ENCODE measurements at regions not wholly inside any gene's neighbourhood (a gene's known extent, or its start where the extent isn't known, plus 50 kb on each side); places are given as distances from the start of the nearest gene placed in this dataset.
A peak's percentile ranks its signal among the peaks of the same experiment; 100 is the strongest.

GRCh38 chr20:19930426-19930825, 86.7 kb upstream of the NAA20 start:
- Histone ChIP-seq H3K9me2 (ENCODE audit: insufficient read depth) (no peaks in the 10 kb centered on the region), H3K27me3 (ENCODE audit: insufficient read depth, low read depth) (no peaks in the 10 kb centered on the region), H4K20me1 (ENCODE audit: insufficient read depth) (no peaks in the 10 kb centered on the region), H3K4me2 (no peak overlapping the region), H2AFZ (no peak overlapping the region), H3K4me1 (replicated peaks; ENCODE audit: insufficient read depth) (peaks cover 28% of the 10 kb centered on the region), H3K4me3 (no peak overlapping the region), H3K9me3 (ENCODE audit: insufficient read depth, low read depth) (no peaks in the 10 kb centered on the region), H3K27ac (no peak overlapping the region), H3F3A (ENCODE audit: insufficient read depth, low read depth) (peaks cover 14% of the 10 kb centered on the region), H3K36me3 (ENCODE audit: low read depth) (no peaks in the 10 kb centered on the region), H3K79me2 (ENCODE audit: low read depth) (no peaks in the 10 kb centered on the region)
- no TSS peak for BruUV-seq (replicated peaks)
- no peak for TF ChIP-seq EZH2 (IDR thresholded peaks at IDR 0.05; ENCODE audit: low read depth)
- TF ChIP-seq, protein P1, sequence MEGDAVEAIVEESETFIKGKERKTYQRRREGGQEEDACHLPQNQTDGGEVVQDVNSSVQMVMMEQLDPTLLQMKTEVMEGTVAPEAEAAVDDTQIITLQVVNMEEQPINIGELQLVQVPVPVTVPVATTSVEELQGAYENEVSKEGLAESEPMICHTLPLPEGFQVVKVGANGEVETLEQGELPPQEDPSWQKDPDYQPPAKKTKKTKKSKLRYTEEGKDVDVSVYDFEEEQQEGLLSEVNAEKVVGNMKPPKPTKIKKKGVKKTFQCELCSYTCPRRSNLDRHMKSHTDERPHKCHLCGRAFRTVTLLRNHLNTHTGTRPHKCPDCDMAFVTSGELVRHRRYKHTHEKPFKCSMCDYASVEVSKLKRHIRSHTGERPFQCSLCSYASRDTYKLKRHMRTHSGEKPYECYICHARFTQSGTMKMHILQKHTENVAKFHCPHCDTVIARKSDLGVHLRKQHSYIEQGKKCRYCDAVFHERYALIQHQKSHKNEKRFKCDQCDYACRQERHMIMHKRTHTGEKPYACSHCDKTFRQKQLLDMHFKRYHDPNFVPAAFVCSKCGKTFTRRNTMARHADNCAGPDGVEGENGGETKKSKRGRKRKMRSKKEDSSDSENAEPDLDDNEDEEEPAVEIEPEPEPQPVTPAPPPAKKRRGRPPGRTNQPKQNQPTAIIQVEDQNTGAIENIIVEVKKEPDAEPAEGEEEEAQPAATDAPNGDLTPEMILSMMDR (conservative IDR thresholded peaks at IDR 0.05), result no peak
- no peak for DNase-seq
- ChIA-PET CTCF (no interaction called here), POLR2A (ENCODE audit: unreplicated experiment) (no interaction called here)
- intact Hi-C loops (cut with micrococcal nuclease; ENCODE audit: unreplicated experiment), result no loop called here

GRCh38 chr20:19932170-19932667, 84.9 kb upstream of the NAA20 start:
- H3K4me2 ChIP-seq, result no peak overlapping the region
- intact Hi-C loops (cut with micrococcal nuclease; ENCODE audit: unreplicated experiment), result no loop called here
- no peaks in the 10 kb centered on the region for H3K9me3 ChIP-seq (ENCODE audit: insufficient read depth, low read depth)
- H3K79me2 ChIP-seq (ENCODE audit: low read depth), result no peaks in the 10 kb centered on the region
- TF ChIP-seq, protein P1 (conservative IDR thresholded peaks at IDR 0.05), result no peak
- no peak for TF ChIP-seq EZH2 (IDR thresholded peaks at IDR 0.05; ENCODE audit: low read depth)
- peaks cover 27% of the 10 kb centered on the region for H3F3A ChIP-seq (ENCODE audit: insufficient read depth, low read depth)
- H3K4me3 ChIP-seq, result no peak overlapping the region
- no TSS peak for BruUV-seq (replicated peaks)
- POLR2A ChIA-PET (ENCODE audit: unreplicated experiment), result no interaction called here
- CTCF ChIA-PET, result no interaction called here
- no peaks in the 10 kb centered on the region for H4K20me1 ChIP-seq (ENCODE audit: insufficient read depth)
- H3K9me2 ChIP-seq (ENCODE audit: insufficient read depth), result no peaks in the 10 kb centered on the region
- H3K27me3 ChIP-seq (ENCODE audit: insufficient read depth, low read depth), result no peaks in the 10 kb centered on the region
- no peak overlapping the region for H3K27ac ChIP-seq
- no peak for DNase-seq
- H3K4me1 ChIP-seq (replicated peaks; ENCODE audit: insufficient read depth), result peaks cover 43% of the 10 kb centered on the region
- no peak overlapping the region for H2AFZ ChIP-seq
- no peaks in the 10 kb centered on the region for H3K36me3 ChIP-seq (ENCODE audit: low read depth)

DNA sequence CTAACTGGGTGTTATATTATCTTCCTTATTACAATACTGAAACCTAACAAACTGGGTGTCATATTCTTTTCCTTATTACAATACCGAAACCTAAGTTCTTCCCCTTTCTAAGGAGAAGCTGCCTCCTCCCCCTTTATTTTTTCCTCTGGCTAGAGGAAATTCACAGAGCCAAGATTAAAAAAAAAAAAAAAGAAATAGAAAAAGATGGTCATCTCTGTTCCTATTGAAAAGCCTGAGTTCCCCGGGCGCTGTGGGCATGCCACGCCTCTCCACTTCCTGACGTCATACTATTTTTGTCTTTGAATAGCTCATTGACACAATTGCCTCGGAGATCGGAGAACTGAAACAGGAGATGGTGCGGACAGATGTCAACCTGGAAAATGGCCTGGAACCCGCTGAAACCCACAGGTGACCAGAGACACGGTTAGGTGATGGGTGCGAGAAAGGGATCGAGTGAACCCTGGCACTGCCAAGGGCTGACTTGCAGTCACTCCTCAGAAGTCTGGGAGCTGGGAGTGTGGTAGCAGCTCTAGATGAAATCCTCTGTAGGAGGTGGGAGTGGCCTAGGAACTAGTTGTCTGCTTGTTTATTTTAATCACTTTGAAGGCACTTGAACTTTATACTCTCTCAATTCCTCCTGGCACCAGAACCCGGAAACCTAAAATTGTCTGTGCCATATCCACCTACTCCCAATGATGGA, 82.2 kb upstream of the NAA20 start:
- peaks cover 27% of the 10 kb centered on the region for H3F3A ChIP-seq (ENCODE audit: insufficient read depth, low read depth)
- H4K20me1 ChIP-seq (ENCODE audit: insufficient read depth), result no peaks in the 10 kb centered on the region
- DNase-seq, result peak; percentile 62 to 73
- H3K4me1 ChIP-seq (replicated peaks; ENCODE audit: insufficient read depth), result peaks cover 32% of the 10 kb centered on the region
- no peaks in the 10 kb centered on the region for H3K9me3 ChIP-seq (ENCODE audit: insufficient read depth, low read depth)
- TF ChIP-seq, protein P1 (conservative IDR thresholded peaks at IDR 0.05), result no peak
- TF ChIP-seq EZH2 (IDR thresholded peaks at IDR 0.05; ENCODE audit: low read depth), result no peak
- ChIA-PET CTCF (interaction anchor here (0.7 to 1.3 kb wide), 4 partner anchors 40 to 150 kb away, joined by 3 to 8 read pairs (median 4); no protein-coding TSS in a partner anchor), POLR2A (ENCODE audit: unreplicated experiment) (interaction anchor here (0.5 to 1.5 kb wide), 10 partner anchors 40 to 200 kb away, joined by 3 to 21 read pairs (median 6); partner anchors contain the start of gene NAA20)
- no peaks in the 10 kb centered on the region for H3K9me2 ChIP-seq (ENCODE audit: insufficient read depth)
- H3K27ac ChIP-seq, result peak overlapping the region; percentile 86
- TSS peak; percentile 48 for BruUV-seq (replicated peaks)
- peak overlapping the region; percentile 48; the same call in 1 of the 2 replicates for H3K4me3 ChIP-seq
- H3K27me3 ChIP-seq (ENCODE audit: insufficient read depth, low read depth), result no peaks in the 10 kb centered on the region
- H3K36me3 ChIP-seq (ENCODE audit: low read depth), result no peaks in the 10 kb centered on the region
- peak overlapping the region; percentile 79 for H3K4me2 ChIP-seq
- H2AFZ ChIP-seq, result no peak overlapping the region
- H3K79me2 ChIP-seq (ENCODE audit: low read depth), result no peaks in the 10 kb centered on the region
- intact Hi-C loops (cut with micrococcal nuclease; ENCODE audit: unreplicated experiment), result loop anchor here (2.0 kb wide), 2 partner anchors 50 to 58 kb away; no protein-coding TSS in a partner anchor
